ENCODE measurements at regions not wholly inside any gene's neighbourhood (a gene's known extent, or its start where the extent isn't known, plus 50 kb on each side); places are given as distances from the start of the nearest gene placed in this dataset.

DNA sequence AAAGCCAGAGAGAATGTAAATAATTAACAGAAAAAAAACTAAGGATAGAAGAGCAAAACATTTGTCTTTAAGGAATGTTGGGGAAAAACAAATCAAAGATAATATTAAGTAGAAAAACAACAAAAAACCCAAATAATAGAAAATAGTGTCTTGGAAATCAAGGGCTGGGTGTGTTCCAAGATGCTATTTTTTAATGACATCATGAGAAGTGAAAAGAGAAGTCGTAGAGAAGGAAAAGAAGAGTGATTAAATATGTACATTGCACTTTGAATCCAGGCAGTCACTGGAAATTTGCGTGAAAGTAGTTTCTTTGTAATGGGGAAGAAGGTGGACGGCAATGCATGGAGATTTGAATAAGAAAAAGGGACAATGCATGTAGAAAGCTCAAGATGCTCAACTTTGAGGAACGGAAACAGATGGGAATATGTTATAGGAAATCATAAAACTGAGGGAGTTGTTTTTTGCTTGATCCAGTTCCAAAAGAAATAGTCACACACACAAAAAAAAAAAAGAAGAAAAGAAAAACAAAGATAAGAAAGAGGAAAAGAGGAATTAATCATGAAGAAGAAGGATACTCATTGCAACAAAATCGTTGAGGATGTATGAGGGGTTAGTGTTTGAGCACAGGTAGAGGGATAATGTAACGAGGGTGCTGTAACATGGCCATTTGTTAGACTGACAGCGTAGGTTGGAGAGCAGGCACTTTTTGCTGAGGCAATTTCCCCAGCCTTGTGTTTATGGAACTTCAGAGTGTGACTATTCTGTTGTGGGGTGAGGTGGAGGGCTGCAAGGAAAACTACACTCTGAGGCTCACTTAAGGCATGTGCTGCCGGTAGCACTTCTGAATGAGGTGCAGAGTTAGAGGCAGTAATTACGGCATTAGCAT lies 184.1 kb downstream of the CALCRL start:
- TF ChIP-seq EP300 (IDR thresholded peaks at IDR 0.05) = no peak
- TF ChIP-seq, protein P1, sequence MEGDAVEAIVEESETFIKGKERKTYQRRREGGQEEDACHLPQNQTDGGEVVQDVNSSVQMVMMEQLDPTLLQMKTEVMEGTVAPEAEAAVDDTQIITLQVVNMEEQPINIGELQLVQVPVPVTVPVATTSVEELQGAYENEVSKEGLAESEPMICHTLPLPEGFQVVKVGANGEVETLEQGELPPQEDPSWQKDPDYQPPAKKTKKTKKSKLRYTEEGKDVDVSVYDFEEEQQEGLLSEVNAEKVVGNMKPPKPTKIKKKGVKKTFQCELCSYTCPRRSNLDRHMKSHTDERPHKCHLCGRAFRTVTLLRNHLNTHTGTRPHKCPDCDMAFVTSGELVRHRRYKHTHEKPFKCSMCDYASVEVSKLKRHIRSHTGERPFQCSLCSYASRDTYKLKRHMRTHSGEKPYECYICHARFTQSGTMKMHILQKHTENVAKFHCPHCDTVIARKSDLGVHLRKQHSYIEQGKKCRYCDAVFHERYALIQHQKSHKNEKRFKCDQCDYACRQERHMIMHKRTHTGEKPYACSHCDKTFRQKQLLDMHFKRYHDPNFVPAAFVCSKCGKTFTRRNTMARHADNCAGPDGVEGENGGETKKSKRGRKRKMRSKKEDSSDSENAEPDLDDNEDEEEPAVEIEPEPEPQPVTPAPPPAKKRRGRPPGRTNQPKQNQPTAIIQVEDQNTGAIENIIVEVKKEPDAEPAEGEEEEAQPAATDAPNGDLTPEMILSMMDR (IDR thresholded peaks at IDR 0.05) = no peak
- TF ChIP-seq POLR2AphosphoS5 (IDR thresholded peaks at IDR 0.05) = no peak
- TF ChIP-seq POLR2A (IDR thresholded peaks at IDR 0.05) = no peak

All from gastroesophageal sphincter (tissue), 3 donors.